ENCODE measurements at regions not wholly inside any gene's neighbourhood (a gene's known extent, or its start where the extent isn't known, plus 50 kb on each side); places are given as distances from the start of the nearest gene placed in this dataset.

DNA sequence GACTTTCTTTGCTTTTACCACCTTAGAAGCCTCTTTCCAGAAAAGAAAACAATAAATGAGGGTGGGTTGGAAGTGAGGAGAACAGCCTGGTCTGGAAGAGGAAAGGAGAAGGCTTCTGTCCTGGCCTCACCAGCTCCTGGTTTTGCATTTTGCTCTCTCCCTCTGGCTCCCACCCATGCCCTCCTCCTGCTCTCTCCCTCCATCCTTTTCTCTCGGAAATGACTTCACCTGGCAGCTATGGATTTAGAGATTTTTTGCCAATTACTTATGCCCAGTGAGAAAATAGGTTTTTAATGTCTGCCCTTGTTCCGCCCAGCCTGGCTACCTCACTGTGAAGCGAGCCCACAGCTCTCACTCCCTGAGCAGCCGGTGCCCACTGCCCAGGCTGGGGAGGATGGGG, 77.9 kb upstream of the NTRK3 start:
- no peak for TF ChIP-seq EZH2 (IDR thresholded peaks at IDR 0.05; ENCODE audit: low read depth, unreplicated experiment)
- TF ChIP-seq, protein P1, sequence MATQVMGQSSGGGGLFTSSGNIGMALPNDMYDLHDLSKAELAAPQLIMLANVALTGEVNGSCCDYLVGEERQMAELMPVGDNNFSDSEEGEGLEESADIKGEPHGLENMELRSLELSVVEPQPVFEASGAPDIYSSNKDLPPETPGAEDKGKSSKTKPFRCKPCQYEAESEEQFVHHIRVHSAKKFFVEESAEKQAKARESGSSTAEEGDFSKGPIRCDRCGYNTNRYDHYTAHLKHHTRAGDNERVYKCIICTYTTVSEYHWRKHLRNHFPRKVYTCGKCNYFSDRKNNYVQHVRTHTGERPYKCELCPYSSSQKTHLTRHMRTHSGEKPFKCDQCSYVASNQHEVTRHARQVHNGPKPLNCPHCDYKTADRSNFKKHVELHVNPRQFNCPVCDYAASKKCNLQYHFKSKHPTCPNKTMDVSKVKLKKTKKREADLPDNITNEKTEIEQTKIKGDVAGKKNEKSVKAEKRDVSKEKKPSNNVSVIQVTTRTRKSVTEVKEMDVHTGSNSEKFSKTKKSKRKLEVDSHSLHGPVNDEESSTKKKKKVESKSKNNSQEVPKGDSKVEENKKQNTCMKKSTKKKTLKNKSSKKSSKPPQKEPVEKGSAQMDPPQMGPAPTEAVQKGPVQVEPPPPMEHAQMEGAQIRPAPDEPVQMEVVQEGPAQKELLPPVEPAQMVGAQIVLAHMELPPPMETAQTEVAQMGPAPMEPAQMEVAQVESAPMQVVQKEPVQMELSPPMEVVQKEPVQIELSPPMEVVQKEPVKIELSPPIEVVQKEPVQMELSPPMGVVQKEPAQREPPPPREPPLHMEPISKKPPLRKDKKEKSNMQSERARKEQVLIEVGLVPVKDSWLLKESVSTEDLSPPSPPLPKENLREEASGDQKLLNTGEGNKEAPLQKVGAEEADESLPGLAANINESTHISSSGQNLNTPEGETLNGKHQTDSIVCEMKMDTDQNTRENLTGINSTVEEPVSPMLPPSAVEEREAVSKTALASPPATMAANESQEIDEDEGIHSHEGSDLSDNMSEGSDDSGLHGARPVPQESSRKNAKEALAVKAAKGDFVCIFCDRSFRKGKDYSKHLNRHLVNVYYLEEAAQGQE (IDR thresholded peaks at IDR 0.05; ENCODE audit: unreplicated experiment): no peak
- no peak for TF ChIP-seq POLR2AphosphoS5 (IDR thresholded peaks at IDR 0.05; ENCODE audit: low read depth)
- TF ChIP-seq, protein P2, sequence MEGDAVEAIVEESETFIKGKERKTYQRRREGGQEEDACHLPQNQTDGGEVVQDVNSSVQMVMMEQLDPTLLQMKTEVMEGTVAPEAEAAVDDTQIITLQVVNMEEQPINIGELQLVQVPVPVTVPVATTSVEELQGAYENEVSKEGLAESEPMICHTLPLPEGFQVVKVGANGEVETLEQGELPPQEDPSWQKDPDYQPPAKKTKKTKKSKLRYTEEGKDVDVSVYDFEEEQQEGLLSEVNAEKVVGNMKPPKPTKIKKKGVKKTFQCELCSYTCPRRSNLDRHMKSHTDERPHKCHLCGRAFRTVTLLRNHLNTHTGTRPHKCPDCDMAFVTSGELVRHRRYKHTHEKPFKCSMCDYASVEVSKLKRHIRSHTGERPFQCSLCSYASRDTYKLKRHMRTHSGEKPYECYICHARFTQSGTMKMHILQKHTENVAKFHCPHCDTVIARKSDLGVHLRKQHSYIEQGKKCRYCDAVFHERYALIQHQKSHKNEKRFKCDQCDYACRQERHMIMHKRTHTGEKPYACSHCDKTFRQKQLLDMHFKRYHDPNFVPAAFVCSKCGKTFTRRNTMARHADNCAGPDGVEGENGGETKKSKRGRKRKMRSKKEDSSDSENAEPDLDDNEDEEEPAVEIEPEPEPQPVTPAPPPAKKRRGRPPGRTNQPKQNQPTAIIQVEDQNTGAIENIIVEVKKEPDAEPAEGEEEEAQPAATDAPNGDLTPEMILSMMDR (conservative IDR thresholded peaks at IDR 0.05; ENCODE audit: low read depth in 2 of 2): no peak
- TF ChIP-seq EZH2phosphoT487 (IDR thresholded peaks at IDR 0.05; ENCODE audit: unreplicated experiment): no peak
- no peak for TF ChIP-seq STAT1 (IDR thresholded peaks at IDR 0.05; ENCODE audit: unreplicated experiment)
